ENCODE measurements at regions not wholly inside any gene's neighbourhood (a gene's known extent, or its start where the extent isn't known, plus 50 kb on each side); places are given as distances from the start of the nearest gene placed in this dataset.

GRCh38 chr17:72297326-72298115 is 176.7 kb downstream of the SOX9 start:
- no peaks in the 10 kb centered on the region for H3K36me3 Mint-ChIP-seq (ENCODE audit: low read depth)
- H3K27me3 Mint-ChIP-seq = no peaks in the 10 kb centered on the region
- ChIA-PET POLR2A (no interaction called here), CTCF (no interaction called here)
- peaks cover 3% of the 10 kb centered on the region for H3K9me3 Mint-ChIP-seq
- no peak for TF ChIP-seq CTCF (IDR thresholded peaks at IDR 0.05)
- peaks cover 0 to 11% of the 10 kb centered on the region in 2 experiments for H3K9me3 ChIP-seq (ENCODE audit: control insufficient read depth in 1 of 2, insufficient read depth in 1 of 2, low read length in 2 of 2)
- ATAC-seq (ENCODE audit: poor library complexity) = no peak
- no peak overlapping the region for H3K27ac ChIP-seq (ENCODE audit: low read depth in 1 of 2, low read length in 2 of 2)
- H3K36me3 ChIP-seq (ENCODE audit: insufficient read depth, low read length) = no peaks in the 10 kb centered on the region
- H3K27ac Mint-ChIP-seq = no peak overlapping the region
- H3K4me3 Mint-ChIP-seq = no peak overlapping the region
- H3K4me1 Mint-ChIP-seq (ENCODE audit: low read depth) = no peaks in the 10 kb centered on the region
- no peaks in the 10 kb centered on the region for H3K27me3 ChIP-seq (ENCODE audit: control insufficient read depth in 1 of 2, insufficient read depth in 2 of 2, low read length in 2 of 2)
- intact Hi-C loops (cut with DNase I, micrococcal nuclease) = loop anchor here in 1 of 2 experiments (5.0 kb wide), 1 partner anchor 60 kb away; no protein-coding TSS in a partner anchor
- no peaks in the 10 kb centered on the region for H3K4me1 ChIP-seq (ENCODE audit: insufficient read depth, low read length)
- DNase-seq = no peak
- H3K4me3 ChIP-seq (ENCODE audit: low read length) = no peak overlapping the region

GRCh38 chr17:72299100-72299499 is 178.3 kb downstream of the SOX9 start:
- Histone ChIP-seq H3K4me1 (ENCODE audit: insufficient read depth, low read length) (no peaks in the 10 kb centered on the region), H3K36me3 (ENCODE audit: insufficient read depth, low read length) (no peaks in the 10 kb centered on the region), H3K27ac (ENCODE audit: low read depth in 1 of 2, low read length in 2 of 2) (no peak overlapping the region), H3K4me3 (ENCODE audit: low read length) (no peak overlapping the region), H3K27me3 (ENCODE audit: control insufficient read depth in 1 of 2, insufficient read depth in 2 of 2, low read length in 2 of 2) (no peaks in the 10 kb centered on the region), H3K9me3 (ENCODE audit: control insufficient read depth in 1 of 2, insufficient read depth in 1 of 2, low read length in 2 of 2) (peaks cover 0 to 11% of the 10 kb centered on the region in 2 experiments)
- H3K4me3 Mint-ChIP-seq = no peak overlapping the region
- ChIA-PET CTCF (interaction anchor here (0.6 kb wide), 1 partner anchor 572 kb away, joined by 3 read pairs; no protein-coding TSS in a partner anchor), POLR2A (no interaction called here)
- peaks cover 3% of the 10 kb centered on the region for H3K9me3 Mint-ChIP-seq
- no peak for TF ChIP-seq CTCF (IDR thresholded peaks at IDR 0.05)
- H3K27me3 Mint-ChIP-seq = no peaks in the 10 kb centered on the region
- DNase-seq (no peak), ATAC-seq (ENCODE audit: poor library complexity) (no peak)
- intact Hi-C loops (cut with DNase I, micrococcal nuclease) = loop anchor here in 1 of 2 experiments (5.0 kb wide), 1 partner anchor 58 kb away; no protein-coding TSS in a partner anchor
- H3K27ac Mint-ChIP-seq = no peak overlapping the region
- no peaks in the 10 kb centered on the region for H3K36me3 Mint-ChIP-seq (ENCODE audit: low read depth)
- no peaks in the 10 kb centered on the region for H3K4me1 Mint-ChIP-seq (ENCODE audit: low read depth)

GRCh38 chr17:72299592-72299991 is 178.8 kb downstream of the SOX9 start:
- POLR2A ChIA-PET = no interaction called here
- DNase-seq (no peak), ATAC-seq (ENCODE audit: poor library complexity) (no peak)
- no peaks in the 10 kb centered on the region for H3K36me3 Mint-ChIP-seq (ENCODE audit: low read depth)
- Histone ChIP-seq H3K4me3 (ENCODE audit: low read length) (no peak overlapping the region), H3K27me3 (ENCODE audit: control insufficient read depth in 1 of 2, insufficient read depth in 2 of 2, low read length in 2 of 2) (no peaks in the 10 kb centered on the region), H3K9me3 (ENCODE audit: control insufficient read depth in 1 of 2, insufficient read depth in 1 of 2, low read length in 2 of 2) (peaks cover 0 to 6% of the 10 kb centered on the region in 2 experiments), H3K36me3 (ENCODE audit: insufficient read depth, low read length) (no peaks in the 10 kb centered on the region), H3K27ac (ENCODE audit: low read depth in 1 of 2, low read length in 2 of 2) (no peak overlapping the region), H3K4me1 (ENCODE audit: insufficient read depth, low read length) (no peaks in the 10 kb centered on the region)
- no peak for TF ChIP-seq CTCF (IDR thresholded peaks at IDR 0.05)
- no peaks in the 10 kb centered on the region for H3K27me3 Mint-ChIP-seq
- H3K9me3 Mint-ChIP-seq = peaks cover 3% of the 10 kb centered on the region
- no peak overlapping the region for H3K4me3 Mint-ChIP-seq
- H3K4me1 Mint-ChIP-seq (ENCODE audit: low read depth) = no peaks in the 10 kb centered on the region
- intact Hi-C loops (cut with DNase I, micrococcal nuclease) = loop anchor here in 1 of 2 experiments (5.0 kb wide), 1 partner anchor 58 kb away; no protein-coding TSS in a partner anchor
- H3K27ac Mint-ChIP-seq = no peak overlapping the region
- CTCF ChIA-PET = no interaction called here

Measured in CD4-positive, alpha-beta T cell (primary cell).